ENCODE measurements at regions not wholly inside any gene's neighbourhood (a gene's known extent, or its start where the extent isn't known, plus 50 kb on each side); places are given as distances from the start of the nearest gene placed in this dataset.

- Histone ChIP-seq H3K9me3 (peaks cover 0 to 15% (median 9%) of the 10 kb centered on the region in 4 donors), H3K27me3 (no peaks in the 10 kb centered on the region), H3K4me3 (no peak overlapping the region), H3K27ac (no peak overlapping the region), H3K36me3 (no peaks in the 10 kb centered on the region), H3K4me1 (no peaks in the 10 kb centered on the region)
- 65 to 77% (median 72%) methylated on average over 3 of the region's 3 CpGs for WGBS, 5 donors
- intact Hi-C loops (cut with DNase I; ENCODE audit: low total_unique reads) = no loop called here
- TF ChIP-seq POLR2AphosphoS5 (IDR thresholded peaks at IDR 0.05) (no peak), EP300 (IDR thresholded peaks at IDR 0.05) (no peak), POLR2A (IDR thresholded peaks at IDR 0.05) (no peak), CTCF (IDR thresholded peaks at IDR 0.05) (no peak)
- DNase-seq = no peak
These were observed 753.3 kb downstream of the IRX1 start for GRCh38 chr5:4348919-4349318.

GRCh38 chr5:4356201-4356600, 760.6 kb downstream of the IRX1 start:
- Histone ChIP-seq H3K27ac (no peak overlapping the region), H3K9me3 (peaks cover 0 to 23% (median 9%) of the 10 kb centered on the region in 4 donors), H3K27me3 (no peaks in the 10 kb centered on the region), H3K4me1 (no peaks in the 10 kb centered on the region), H3K4me3 (no peak overlapping the region), H3K36me3 (no peaks in the 10 kb centered on the region)
- TF ChIP-seq EP300 (IDR thresholded peaks at IDR 0.05) = no peak
- TF ChIP-seq POLR2AphosphoS5 (IDR thresholded peaks at IDR 0.05) = no peak
- no peak for TF ChIP-seq CTCF (IDR thresholded peaks at IDR 0.05)
- no peak for TF ChIP-seq POLR2A (IDR thresholded peaks at IDR 0.05)
- intact Hi-C loops (cut with DNase I; ENCODE audit: low total_unique reads) = no loop called here
- 55 to 75% (median 66%) methylated on average over 6 of the region's 6 CpGs for WGBS, 5 donors
- DNase-seq = no peak

- intact Hi-C loops (cut with DNase I; ENCODE audit: low total_unique reads) = no loop called here
- no peaks in the 10 kb centered on the region for H3K4me1 ChIP-seq
- H3K27me3 ChIP-seq = no peaks in the 10 kb centered on the region
- no peak for TF ChIP-seq POLR2A (IDR thresholded peaks at IDR 0.05)
- TF ChIP-seq POLR2AphosphoS5 (IDR thresholded peaks at IDR 0.05) = no peak
- TF ChIP-seq EP300 (IDR thresholded peaks at IDR 0.05) = no peak
- TF ChIP-seq CTCF (IDR thresholded peaks at IDR 0.05) = no peak
- no peak overlapping the region for H3K27ac ChIP-seq
- WGBS, 5 donors = 80 to 96% (median 88%) methylated on average over 2 of the region's 2 CpGs
- H3K36me3 ChIP-seq = no peaks in the 10 kb centered on the region
- no peak overlapping the region for H3K4me3 ChIP-seq
- peaks cover 0 to 18% (median 3%) of the 10 kb centered on the region in 4 donors for H3K9me3 ChIP-seq
- DNase-seq = no peak
These were observed 764.2 kb downstream of the IRX1 start for GRCh38 chr5:4359847-4360246.

- no peak for DNase-seq
- Histone ChIP-seq H3K4me1 (no peaks in the 10 kb centered on the region), H3K4me3 (no peak overlapping the region), H3K9me3 (peaks cover 0 to 12% (median under 1%) of the 10 kb centered on the region in 4 donors), H3K27ac (no peak overlapping the region), H3K36me3 (no peaks in the 10 kb centered on the region), H3K27me3 (no peaks in the 10 kb centered on the region)
- intact Hi-C loops (cut with DNase I; ENCODE audit: low total_unique reads) = no loop called here
- 57 to 67% (median 64%) methylated on average over 3 of the region's 3 CpGs for WGBS, 5 donors
- TF ChIP-seq CTCF (IDR thresholded peaks at IDR 0.05) (no peak), POLR2AphosphoS5 (IDR thresholded peaks at IDR 0.05) (no peak), POLR2A (IDR thresholded peaks at IDR 0.05) (no peak), EP300 (IDR thresholded peaks at IDR 0.05) (no peak)
These were observed 766.1 kb downstream of the IRX1 start for GRCh38 chr5:4361753-4362152.
